DMS53 treated with DMSO at 0.1 percent for 48 hours (cell line): ENCODE measurements at regions not wholly inside any gene's neighbourhood (a gene's known extent, or its start where the extent isn't known, plus 50 kb on each side); places are given as distances from the start of the nearest gene placed in this dataset.
"Not testable (repeated sequence)": the region's sequence is repeated elsewhere in the genome, so short reads cannot be mapped to it uniquely, and the experiment has no call there.

Experiments used
- DNase-seq: peaks from one replicate; lab custom pipeline; 2025; ENCODE audit not compliant: unreplicated experiment; lab: John Stamatoyannopoulos, UW

- no peak for DNase-seq
Measured at GRCh38 chr7:115574681-115575291, 455.8 kb downstream of the TFEC start.

- DNase-seq = no peak
Measured at GRCh38 chr7:115572111-115572510, 458.5 kb downstream of the TFEC start.

GRCh38 chr7:115561335-115562110 lies 469.0 kb downstream of the TFEC start:
- no peak for DNase-seq

GRCh38 chr7:115559877-115560276 lies 470.7 kb downstream of the TFEC start:
- no peak for DNase-seq

- DNase-seq = no peak
Measured at GRCh38 chr7:115558161-115558560, 472.4 kb downstream of the TFEC start.

GRCh38 chr7:115557296-115557695 lies 473.3 kb downstream of the TFEC start:
- DNase-seq = not testable (repeated sequence)

GRCh38 chr7:115552766-115553165 lies 477.8 kb downstream of the TFEC start:
- DNase-seq = no peak

GRCh38 chr7:115549910-115550309 lies 480.7 kb downstream of the TFEC start:
- DNase-seq = no peak

- no peak for DNase-seq
Measured at GRCh38 chr7:115548756-115549155, 481.8 kb downstream of the TFEC start.

- DNase-seq = no peak
Measured at GRCh38 chr7:115546790-115547189, 483.8 kb downstream of the TFEC start.

GRCh38 chr7:115533785-115534184 lies 496.8 kb downstream of the TFEC start:
- no peak for DNase-seq

- DNase-seq = no peak
Measured at GRCh38 chr7:115526278-115526677, 504.3 kb downstream of the TFEC start.

GRCh38 chr7:115522174-115522573 lies 508.4 kb downstream of the TFEC start:
- no peak for DNase-seq

- no peak for DNase-seq
Measured at GRCh38 chr7:115516341-115516740, 514.2 kb downstream of the TFEC start.

GRCh38 chr7:115511330-115511729 lies 519.2 kb downstream of the TFEC start:
- no peak for DNase-seq

GRCh38 chr7:115505136-115505535 lies 525.4 kb downstream of the TFEC start:
- DNase-seq = no peak

- no peak for DNase-seq
Measured at GRCh38 chr7:115499956-115500355, 530.6 kb downstream of the TFEC start.

GRCh38 chr7:115496006-115496405 lies 534.6 kb downstream of the TFEC start:
- no peak for DNase-seq

GRCh38 chr7:115494529-115495147 lies 535.9 kb downstream of the TFEC start:
- DNase-seq = no peak

GRCh38 chr7:115493381-115493780 lies 537.2 kb downstream of the TFEC start:
- no peak for DNase-seq

- no peak for DNase-seq
Measured at GRCh38 chr7:115491744-115492380, 538.7 kb downstream of the TFEC start.

- no peak for DNase-seq
Measured at GRCh38 chr7:115479448-115479847, 551.1 kb downstream of the TFEC start.
